CD4-positive, alpha-beta T cell treated with Interleukin-15 for 1 hour (primary cell): ENCODE measurements at regions not wholly inside any gene's neighbourhood (a gene's known extent, or its start where the extent isn't known, plus 50 kb on each side); places are given as distances from the start of the nearest gene placed in this dataset.

ENCODE experiments used
- DNase-seq: peaks from one replicate; pipeline ENCODE4 v3.0.0-alpha.2; 2020

DNA sequence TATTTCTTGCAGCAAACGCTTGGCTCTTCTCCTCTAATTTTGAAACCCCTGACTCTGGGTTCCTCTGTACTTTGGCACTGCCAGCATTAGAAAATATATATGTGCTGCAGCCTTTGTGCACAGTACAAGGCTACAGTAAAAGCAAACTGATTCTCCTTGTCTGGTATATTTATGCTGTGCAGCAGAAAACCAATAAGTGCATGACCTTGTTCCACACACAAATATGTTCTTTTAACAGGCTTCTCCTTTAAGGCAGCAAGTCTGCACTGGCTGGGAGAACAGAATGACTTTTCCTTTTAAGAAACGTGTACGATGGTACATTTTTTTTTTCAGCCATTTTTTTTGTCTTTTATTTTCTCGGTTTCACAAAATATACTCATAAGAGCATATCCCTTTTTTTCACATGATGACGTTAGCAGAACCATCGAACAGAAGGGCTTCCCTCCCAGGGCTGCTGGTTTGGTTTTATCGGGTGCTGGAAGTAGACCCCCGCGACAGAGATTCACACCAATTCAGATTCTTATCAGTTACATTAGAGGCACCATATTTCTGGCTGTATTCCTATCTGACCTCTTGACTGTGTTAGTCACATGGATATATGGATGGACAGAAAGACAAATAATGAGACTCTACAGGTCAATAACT is 129.9 kb upstream of the ARID1B start:
- DNase-seq: no peak

GRCh38 chr6:156646496-156646895 is 130.7 kb upstream of the ARID1B start:
- DNase-seq: no peak

DNA sequence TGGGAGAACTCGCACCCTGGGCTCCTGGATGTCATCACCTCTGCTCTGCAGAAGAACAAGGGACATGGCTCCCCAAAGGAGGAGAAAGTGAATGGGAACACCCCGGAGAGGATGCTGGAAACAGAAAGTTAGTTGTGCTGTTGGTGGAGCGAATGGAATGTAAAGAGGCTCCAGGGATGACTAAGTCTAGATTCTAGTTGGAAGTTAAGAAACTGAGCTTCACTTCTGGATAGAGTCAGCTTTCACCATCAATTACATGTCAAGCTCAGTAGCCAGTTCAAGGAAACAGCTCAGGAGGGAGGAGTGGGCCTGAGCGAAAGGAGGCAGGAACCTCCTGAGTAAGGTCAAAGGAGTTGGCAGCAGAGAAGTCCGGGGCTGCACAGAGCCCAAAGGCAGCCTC is 132.1 kb upstream of the ARID1B start:
- no peak for DNase-seq

DNA sequence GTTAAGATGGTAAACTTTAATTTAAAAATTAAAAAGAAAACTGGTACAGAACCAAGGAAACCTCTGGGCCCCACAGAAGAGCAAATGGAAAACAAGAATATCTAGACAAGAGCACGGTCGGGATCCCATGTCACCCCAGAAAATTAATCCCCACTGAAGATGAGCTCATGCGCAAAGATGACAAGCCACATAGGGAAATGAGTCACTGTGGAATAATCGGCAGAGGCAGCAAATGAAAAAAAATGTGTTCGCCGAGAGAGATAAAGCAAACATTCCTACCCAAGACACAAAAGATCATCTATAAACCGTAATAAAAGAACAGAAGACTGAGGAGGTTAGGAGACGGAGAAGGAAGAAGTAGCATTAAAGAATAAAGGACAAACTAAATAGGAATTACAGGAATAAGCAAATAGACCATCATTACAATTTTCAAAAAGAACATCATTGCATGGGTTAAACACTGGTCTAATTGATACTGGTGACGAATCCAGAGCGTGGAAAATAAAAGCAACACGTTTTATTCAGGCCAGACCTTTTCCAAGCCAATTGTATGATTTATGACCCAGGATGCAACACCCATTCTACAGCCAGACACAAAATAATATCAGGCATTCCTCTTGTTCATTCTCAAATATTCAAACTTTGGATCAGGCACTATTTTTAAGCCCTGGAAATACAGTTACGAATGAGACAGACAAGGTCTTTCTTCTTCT is 138.0 kb upstream of the ARID1B start:
- DNase-seq: no peak

DNA sequence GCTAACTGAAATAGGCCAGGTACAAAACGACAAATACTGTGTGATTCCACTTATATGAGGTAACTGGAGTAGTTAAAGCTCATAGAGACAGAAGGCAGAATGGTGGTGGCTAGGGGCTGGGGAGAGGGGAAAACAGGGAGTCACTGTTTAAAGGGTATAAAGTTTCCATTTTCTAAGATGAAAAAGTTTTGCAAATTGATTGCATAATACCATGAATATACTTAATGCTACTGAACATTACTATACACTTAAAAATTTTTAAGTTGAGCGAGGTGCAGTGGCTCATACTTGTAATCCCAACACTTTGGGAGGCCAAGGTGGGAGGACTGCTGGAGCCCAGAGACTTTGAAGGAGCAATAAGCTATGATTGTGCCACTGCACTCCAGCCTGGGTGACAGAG is 138.6 kb upstream of the ARID1B start:
- DNase-seq: no peak

GRCh38 chr6:156634951-156635371 is 142.2 kb upstream of the ARID1B start:
- no peak for DNase-seq

GRCh38 chr6:156634048-156634447 is 143.1 kb upstream of the ARID1B start:
- DNase-seq: no peak

- DNase-seq: no peak
These were observed 143.9 kb upstream of the ARID1B start for GRCh38 chr6:156633291-156633690.

GRCh38 chr6:156630613-156631302 is 146.4 kb upstream of the ARID1B start:
- DNase-seq: no peak

- DNase-seq: no peak
These were observed 148.4 kb upstream of the ARID1B start for GRCh38 chr6:156628805-156629204.

DNA sequence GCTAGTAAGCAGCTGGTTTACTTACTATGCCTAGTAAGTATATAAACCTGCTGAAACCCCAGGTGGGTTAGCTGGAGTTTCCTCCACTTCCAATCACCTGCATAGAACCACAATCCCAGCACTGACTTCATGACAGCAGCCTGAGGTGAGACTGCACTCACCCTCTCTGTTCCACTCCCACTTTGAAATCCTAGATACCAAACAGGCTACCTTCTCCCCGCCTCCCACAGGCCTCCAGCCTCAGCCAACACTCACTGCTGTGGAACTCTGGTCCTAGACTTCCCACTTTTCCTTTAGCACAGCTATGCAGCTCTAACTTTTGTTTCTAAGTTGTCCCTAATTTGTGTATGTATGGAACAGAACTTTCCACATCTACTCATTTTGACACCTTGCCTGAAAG is 149.7 kb upstream of the ARID1B start:
- DNase-seq: no peak

DNA sequence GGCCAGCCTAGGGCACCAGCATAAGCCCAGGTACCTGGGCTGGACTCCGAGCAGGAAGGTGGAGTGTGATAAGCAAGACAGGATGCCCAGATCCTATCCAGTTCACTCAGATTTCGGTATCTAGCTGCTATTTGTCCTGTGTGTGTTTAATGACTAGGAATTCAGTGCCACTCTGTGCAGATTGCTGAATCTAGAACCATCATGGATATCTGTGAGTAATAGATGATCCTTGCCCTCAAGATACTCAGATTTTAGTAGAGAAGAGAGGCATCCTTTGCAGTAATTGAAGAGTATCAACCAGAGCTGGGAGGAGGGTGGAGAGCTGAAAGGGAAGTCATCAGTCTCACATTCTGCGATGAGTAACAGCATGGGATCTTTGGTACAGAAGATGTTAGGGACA is 155.0 kb upstream of the ARID1B start:
- no peak for DNase-seq

DNA sequence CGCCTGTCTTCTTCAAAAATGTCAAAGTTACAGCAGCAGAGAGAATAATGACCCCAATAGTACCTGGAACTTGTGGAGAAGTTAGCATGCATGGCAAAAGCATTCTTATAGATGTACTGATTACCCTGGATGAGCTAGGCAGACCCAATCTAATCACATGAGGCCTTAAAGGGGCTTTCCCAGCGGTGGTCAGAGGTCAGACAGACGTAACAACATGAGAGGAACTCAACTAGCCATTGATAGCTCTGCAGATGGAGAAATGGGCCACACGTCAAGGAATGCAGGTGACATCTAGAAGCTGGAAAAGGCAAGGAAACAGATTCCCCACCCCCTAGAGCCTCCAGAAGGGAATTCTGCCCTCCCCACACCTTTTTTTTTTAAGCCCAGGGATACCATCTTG is 156.8 kb upstream of the ARID1B start:
- no peak for DNase-seq

DNA sequence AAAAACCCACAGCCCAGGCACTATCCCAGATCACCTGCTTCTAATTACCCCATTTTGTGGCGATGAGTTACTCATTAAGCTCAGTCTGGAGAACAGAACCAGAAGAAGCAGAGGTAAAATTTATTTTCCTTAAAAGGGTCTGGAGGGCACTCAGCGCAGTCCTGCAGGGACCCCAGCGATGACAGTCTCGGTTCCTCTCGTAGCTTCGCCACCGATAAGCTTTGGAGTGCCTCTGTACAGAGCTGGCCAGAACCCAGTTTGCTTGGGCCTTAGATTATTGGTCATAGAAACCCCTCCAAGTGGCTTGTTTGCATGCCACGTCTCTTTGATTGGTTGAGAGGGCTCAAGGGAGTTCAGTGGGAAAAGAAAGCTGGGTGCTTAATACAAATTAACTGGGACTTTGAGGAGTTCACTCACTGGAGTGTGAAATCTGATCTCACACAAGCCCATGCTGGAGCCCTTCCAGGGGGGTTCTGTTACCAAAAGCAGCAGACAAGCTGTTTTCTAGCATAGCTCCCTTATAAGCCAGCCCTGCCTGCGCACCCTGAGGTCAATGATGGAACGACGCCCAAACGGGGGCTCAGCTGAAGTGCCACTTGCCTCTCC is 158.5 kb upstream of the ARID1B start:
- no peak for DNase-seq

DNA sequence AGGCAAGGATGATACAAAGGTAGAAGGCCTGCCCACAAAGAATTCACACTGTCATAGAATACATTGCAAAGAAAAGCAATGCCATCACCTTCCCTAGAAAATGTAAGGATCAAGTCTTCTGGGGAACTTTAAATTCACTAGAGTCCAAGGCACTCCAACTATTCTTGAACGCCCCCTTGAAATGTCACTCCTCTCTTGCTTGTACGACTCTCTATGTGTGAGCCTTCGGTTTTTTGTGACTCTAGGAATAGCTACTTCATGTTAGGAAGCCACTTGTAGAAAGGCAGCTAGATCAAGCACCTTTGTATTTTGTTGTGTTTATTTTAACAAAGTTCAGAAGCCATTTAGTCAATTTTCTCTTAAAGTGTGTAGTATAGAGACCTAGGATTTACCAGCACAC is 159.2 kb upstream of the ARID1B start:
- no peak for DNase-seq

GRCh38 chr6:156617376-156617775 is 159.8 kb upstream of the ARID1B start:
- no peak for DNase-seq

DNA sequence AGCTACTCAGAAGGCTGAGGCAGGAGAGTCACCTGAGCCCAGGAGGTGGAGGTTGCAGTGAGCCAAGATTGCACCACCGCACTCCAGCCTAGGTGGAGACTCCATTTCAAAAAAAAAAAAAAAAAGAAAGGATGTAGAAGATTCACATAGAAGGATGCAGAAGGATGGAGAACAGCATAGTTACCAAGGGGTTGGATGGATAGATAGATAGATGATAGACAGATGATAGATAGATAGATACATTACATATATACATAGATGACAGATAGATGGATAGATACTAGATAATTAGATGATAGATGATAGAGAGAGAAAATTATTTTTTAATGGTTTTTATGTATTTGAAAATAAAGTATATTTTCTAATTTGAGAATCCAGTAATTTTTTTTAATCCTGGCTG is 160.7 kb upstream of the ARID1B start:
- DNase-seq: no peak

GRCh38 chr6:156613996-156614395 is 163.2 kb upstream of the ARID1B start:
- DNase-seq: no peak

DNA sequence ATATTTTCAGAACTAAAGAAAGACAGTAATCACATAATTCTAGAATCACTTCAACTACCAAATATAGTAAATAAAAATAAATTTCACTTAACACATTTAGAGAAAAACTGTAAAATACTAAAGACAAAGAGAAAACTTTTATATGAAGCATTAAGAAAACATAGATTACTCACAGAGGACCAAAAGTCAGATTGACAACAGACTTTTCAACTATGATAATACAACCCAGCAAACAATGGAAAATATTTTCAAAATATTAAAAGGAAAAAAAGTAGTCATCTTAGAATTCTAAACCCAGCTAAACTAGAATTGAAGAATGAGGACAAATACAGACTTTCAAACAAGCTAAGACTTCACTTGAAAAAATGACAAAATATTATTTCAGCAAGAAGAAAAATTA is 164.8 kb upstream of the ARID1B start:
- DNase-seq: no peak

- no peak for DNase-seq
These were observed 175.2 kb upstream of the ARID1B start for GRCh38 chr6:156602066-156602385.

DNA sequence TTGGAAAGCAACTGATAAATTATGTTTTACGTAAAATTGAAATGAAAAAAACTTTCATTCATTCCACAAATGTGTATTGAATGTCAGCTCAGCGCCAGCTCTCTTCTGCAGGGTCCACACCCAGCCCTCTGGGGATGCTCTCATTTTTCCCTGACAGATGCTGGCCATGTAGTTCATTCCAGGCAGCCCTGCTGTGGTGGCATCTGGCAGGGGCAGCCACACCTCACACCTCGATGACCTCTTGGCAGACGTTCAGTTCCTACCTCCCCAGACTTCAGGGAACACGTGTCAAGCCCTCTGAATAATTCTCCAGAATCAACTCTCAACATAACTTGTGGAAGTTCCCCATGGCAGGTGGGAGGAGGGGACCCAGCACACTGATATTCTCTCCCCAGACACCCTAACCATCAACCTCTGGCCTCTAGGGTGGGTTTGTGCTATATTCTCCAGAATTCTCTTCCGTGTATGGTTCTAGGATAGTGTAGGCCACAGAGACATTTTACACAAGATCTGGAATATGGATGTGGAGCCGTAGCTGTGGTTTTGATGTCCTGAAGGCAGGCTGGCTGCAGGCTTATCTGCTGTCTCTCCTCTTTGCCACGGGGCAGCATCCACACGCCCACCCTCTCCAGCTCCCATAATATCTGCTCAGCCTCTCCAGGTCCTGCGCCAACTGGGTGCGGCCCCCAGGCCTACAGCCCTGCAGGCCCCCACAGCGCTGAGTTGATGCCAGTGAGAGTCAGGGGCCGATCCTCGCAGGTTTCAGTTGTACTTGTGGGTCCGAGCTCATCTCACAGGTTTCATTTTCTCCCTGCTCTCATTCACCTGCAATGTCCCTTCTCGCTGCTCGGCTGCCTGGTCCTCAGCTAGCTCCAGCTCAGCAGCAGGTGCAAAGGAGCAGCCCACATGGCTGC is 175.8 kb upstream of the ARID1B start:
- no peak for DNase-seq

GRCh38 chr6:156600678-156601077 is 176.5 kb upstream of the ARID1B start:
- DNase-seq: no peak
